Activated T-cell treated with anti-CD3 and anti-CD28 coated beads, Interleukin-2, amount 50 U/mL, for 24 hours (primary cell): ENCODE measurements at regions not wholly inside any gene's neighbourhood (a gene's known extent, or its start where the extent isn't known, plus 50 kb on each side); places are given as distances from the start of the nearest gene placed in this dataset.
A peak's percentile ranks its signal among the peaks of the same experiment; 100 is the strongest.

Experiments used
- DNase-seq: peaks from one replicate; pipeline ENCODE4 v3.0.0-alpha.2; 2020
- H3K27ac Mint-ChIP-seq: 2 replicates; pipeline ENCODE4 v1.8.0; 2020; ENCODE audit warnings: mild to moderate bottlenecking, mixed read lengths
- H3K27me3 Mint-ChIP-seq: 2 replicates; pipeline ENCODE4 v1.8.0; 2020; ENCODE audit warnings: mixed read lengths
- H3K36me3 Mint-ChIP-seq: 2 replicates; pipeline ENCODE4 v1.8.0; 2020; ENCODE audit warnings: low read depth, mixed read lengths
- H3K4me1 Mint-ChIP-seq: 2 replicates; pipeline ENCODE4 v1.8.0; 2020; ENCODE audit warnings: low read depth, mixed read lengths
- H3K4me3 Mint-ChIP-seq: 2 replicates; pipeline ENCODE4 v1.8.0; 2020; ENCODE audit warnings: mild to moderate bottlenecking, moderate library complexity, mixed read lengths
- H3K9me3 Mint-ChIP-seq: 2 replicates; pipeline ENCODE4 v1.8.0; 2020; ENCODE audit warnings: mixed read lengths

- no peaks in the 10 kb centered on the region for H3K27me3 Mint-ChIP-seq
- no peaks in the 10 kb centered on the region for H3K4me1 Mint-ChIP-seq
- no peak for DNase-seq
- H3K27ac Mint-ChIP-seq: no peak overlapping the region
- H3K9me3 Mint-ChIP-seq: peaks cover 20% of the 10 kb centered on the region
- H3K4me3 Mint-ChIP-seq: no peak overlapping the region
- no peaks in the 10 kb centered on the region for H3K36me3 Mint-ChIP-seq
These were observed 1142.4 kb downstream of the SLITRK1 start for GRCh38 chr13:82739881-82740280.

- Mint-ChIP-seq H3K27ac (no peak overlapping the region), H3K27me3 (no peaks in the 10 kb centered on the region), H3K36me3 (no peaks in the 10 kb centered on the region), H3K9me3 (peaks cover 5% of the 10 kb centered on the region), H3K4me3 (no peak overlapping the region), H3K4me1 (no peaks in the 10 kb centered on the region)
- no peak for DNase-seq
These were observed 1152.9 kb downstream of the SLITRK1 start for GRCh38 chr13:82729401-82729800.

- Mint-ChIP-seq H3K4me3 (no peak overlapping the region), H3K27ac (no peak overlapping the region), H3K27me3 (no peaks in the 10 kb centered on the region), H3K9me3 (peaks cover 3% of the 10 kb centered on the region), H3K4me1 (no peaks in the 10 kb centered on the region), H3K36me3 (no peaks in the 10 kb centered on the region)
- DNase-seq: no peak
These were observed 1161.3 kb downstream of the SLITRK1 start for GRCh38 chr13:82720986-82721385.

- Mint-ChIP-seq H3K4me1 (no peaks in the 10 kb centered on the region), H3K27me3 (no peaks in the 10 kb centered on the region), H3K4me3 (no peak overlapping the region), H3K9me3 (peaks cover 3% of the 10 kb centered on the region), H3K36me3 (no peaks in the 10 kb centered on the region), H3K27ac (no peak overlapping the region)
- no peak for DNase-seq
These were observed 1162.3 kb downstream of the SLITRK1 start for GRCh38 chr13:82719987-82720386.

DNA sequence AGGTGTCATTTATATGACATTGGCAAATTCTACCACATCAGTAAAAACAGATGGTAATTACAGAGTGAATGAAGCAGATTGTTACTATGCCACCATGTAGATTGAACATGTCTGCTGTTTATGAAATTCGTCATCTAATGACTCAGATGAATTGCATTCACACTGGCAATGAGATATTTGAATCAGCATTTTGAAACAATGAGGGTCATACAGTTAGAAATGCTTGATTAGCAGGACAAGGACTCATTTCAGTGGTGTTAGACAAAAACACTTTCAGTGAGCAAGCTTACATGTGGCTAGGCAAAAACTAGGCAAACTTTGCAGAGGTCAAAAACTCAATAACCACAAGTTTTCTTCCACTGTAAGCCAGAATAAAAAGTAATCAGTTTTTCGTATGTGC is 1165.0 kb downstream of the SLITRK1 start:
- H3K9me3 Mint-ChIP-seq: peaks cover 3% of the 10 kb centered on the region
- H3K36me3 Mint-ChIP-seq: no peaks in the 10 kb centered on the region
- H3K4me3 Mint-ChIP-seq: no peak overlapping the region
- no peaks in the 10 kb centered on the region for H3K27me3 Mint-ChIP-seq
- H3K27ac Mint-ChIP-seq: no peak overlapping the region
- no peak for DNase-seq
- no peaks in the 10 kb centered on the region for H3K4me1 Mint-ChIP-seq

- Mint-ChIP-seq H3K9me3 (no peaks in the 10 kb centered on the region), H3K4me1 (no peaks in the 10 kb centered on the region), H3K36me3 (no peaks in the 10 kb centered on the region), H3K27ac (no peak overlapping the region), H3K4me3 (no peak overlapping the region), H3K27me3 (no peaks in the 10 kb centered on the region)
- no peak for DNase-seq
These were observed 1168.4 kb downstream of the SLITRK1 start for GRCh38 chr13:82713687-82714405.

DNA sequence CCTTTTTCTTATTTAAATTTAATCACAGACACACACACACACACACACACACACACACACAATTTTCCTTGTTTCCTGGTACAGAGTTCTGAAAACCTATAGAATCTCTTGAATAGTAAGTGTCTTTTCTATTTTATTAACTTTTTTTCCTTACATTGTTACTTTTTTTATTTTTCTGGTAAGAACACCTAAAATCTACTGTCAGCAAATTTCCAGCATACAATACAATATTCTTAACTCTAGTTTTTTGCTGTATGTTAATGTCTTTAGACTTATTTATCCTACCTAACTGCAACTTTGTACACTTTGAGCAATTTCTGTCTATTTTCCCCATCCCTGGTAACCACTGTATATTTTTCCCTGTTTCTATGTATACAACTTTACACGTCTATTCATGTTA is 1179.8 kb downstream of the SLITRK1 start:
- no peaks in the 10 kb centered on the region for H3K27me3 Mint-ChIP-seq
- H3K9me3 Mint-ChIP-seq: no peaks in the 10 kb centered on the region
- no peak overlapping the region for H3K4me3 Mint-ChIP-seq
- no peaks in the 10 kb centered on the region for H3K4me1 Mint-ChIP-seq
- no peak overlapping the region for H3K27ac Mint-ChIP-seq
- DNase-seq: no peak
- no peaks in the 10 kb centered on the region for H3K36me3 Mint-ChIP-seq

DNA sequence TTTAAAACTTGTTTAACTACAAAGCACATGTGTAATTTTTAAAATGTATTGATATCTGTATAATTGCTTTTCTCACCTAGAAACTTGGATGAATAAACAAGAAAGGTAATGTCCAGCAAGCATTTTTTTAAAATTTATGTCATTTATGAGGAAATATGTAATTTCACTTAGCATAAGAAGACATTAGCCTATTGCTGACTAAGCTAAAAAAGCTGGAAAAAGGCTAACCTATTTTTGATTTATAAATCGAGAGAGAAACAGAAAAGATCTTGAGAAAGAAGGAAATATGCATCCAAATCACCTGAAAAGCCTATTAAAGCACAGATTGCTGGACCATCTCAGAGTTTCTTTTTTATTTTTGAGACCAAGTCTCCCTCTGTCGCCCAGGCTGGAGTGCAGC is 1181.3 kb downstream of the SLITRK1 start:
- no peak for DNase-seq
- Mint-ChIP-seq H3K27ac (no peak overlapping the region), H3K27me3 (no peaks in the 10 kb centered on the region), H3K36me3 (no peaks in the 10 kb centered on the region), H3K4me3 (no peak overlapping the region), H3K9me3 (no peaks in the 10 kb centered on the region), H3K4me1 (no peaks in the 10 kb centered on the region)

- Mint-ChIP-seq H3K4me1 (no peaks in the 10 kb centered on the region), H3K27ac (no peak overlapping the region), H3K27me3 (no peaks in the 10 kb centered on the region), H3K4me3 (no peak overlapping the region), H3K9me3 (no peaks in the 10 kb centered on the region), H3K36me3 (no peaks in the 10 kb centered on the region)
- no peak for DNase-seq
These were observed 1183.3 kb downstream of the SLITRK1 start for GRCh38 chr13:82698941-82699340.

GRCh38 chr13:82698383-82698782 is 1183.9 kb downstream of the SLITRK1 start:
- Mint-ChIP-seq H3K4me3 (no peak overlapping the region), H3K4me1 (no peaks in the 10 kb centered on the region), H3K36me3 (no peaks in the 10 kb centered on the region), H3K27me3 (no peaks in the 10 kb centered on the region), H3K9me3 (no peaks in the 10 kb centered on the region), H3K27ac (no peak overlapping the region)
- no peak for DNase-seq

GRCh38 chr13:82693607-82694006 is 1188.7 kb downstream of the SLITRK1 start:
- H3K9me3 Mint-ChIP-seq: no peaks in the 10 kb centered on the region
- H3K27ac Mint-ChIP-seq: no peak overlapping the region
- H3K27me3 Mint-ChIP-seq: no peaks in the 10 kb centered on the region
- no peak overlapping the region for H3K4me3 Mint-ChIP-seq
- H3K4me1 Mint-ChIP-seq: peaks cover 16% of the 10 kb centered on the region
- no peaks in the 10 kb centered on the region for H3K36me3 Mint-ChIP-seq
- no peak for DNase-seq

DNA sequence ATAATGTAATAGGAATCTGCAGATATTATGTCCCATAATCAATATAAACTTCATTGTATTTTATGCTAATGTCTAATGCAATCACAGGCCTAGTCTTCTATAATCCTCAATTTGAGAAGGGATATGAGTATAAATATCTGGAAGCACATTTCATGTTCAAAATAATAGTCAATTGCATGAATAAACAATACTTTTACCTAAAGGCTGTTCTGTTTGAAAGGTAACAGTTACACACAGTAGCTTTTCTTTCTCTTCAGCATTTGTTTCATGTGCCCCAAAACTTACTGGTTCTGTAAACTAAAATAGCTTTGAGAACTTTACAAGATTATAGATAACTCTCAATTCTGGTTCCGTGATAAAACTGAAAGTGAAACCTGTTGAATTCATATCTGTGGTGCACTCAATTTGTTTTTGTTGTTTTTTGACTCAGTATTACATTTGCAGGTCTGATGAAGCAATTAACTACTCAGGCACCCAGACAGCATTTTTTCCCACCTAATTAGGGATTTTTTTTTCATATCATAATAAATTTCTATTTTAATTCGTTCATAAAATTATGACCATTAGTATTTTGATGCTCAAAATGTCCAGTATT is 1193.8 kb downstream of the SLITRK1 start:
- no peaks in the 10 kb centered on the region for H3K9me3 Mint-ChIP-seq
- no peaks in the 10 kb centered on the region for H3K36me3 Mint-ChIP-seq
- DNase-seq: no peak
- H3K4me1 Mint-ChIP-seq: peaks cover 36% of the 10 kb centered on the region
- no peaks in the 10 kb centered on the region for H3K27me3 Mint-ChIP-seq
- peak overlapping the region; percentile 61 for H3K4me3 Mint-ChIP-seq
- H3K27ac Mint-ChIP-seq: peak overlapping the region; percentile 35

DNA sequence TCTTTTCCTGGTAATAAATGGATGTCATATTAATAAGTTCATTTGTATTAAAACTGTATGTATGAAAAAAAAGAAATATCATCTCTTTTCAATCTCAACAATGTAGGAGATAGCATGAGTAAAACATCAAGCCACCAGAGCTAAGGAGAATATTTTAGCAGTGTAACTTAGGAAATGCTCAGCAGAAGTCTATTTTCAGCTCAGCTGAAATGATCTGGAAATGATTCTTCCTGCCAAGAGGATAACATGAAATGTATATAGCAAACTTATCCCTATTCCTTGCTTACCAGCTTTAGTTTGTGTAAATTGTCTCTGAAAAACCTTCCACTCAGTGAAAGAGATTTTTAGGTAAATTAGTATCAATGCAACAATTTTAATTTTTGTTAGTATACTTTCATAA is 1194.4 kb downstream of the SLITRK1 start:
- H3K27me3 Mint-ChIP-seq: no peaks in the 10 kb centered on the region
- no peaks in the 10 kb centered on the region for H3K36me3 Mint-ChIP-seq
- no peaks in the 10 kb centered on the region for H3K9me3 Mint-ChIP-seq
- peaks cover 36% of the 10 kb centered on the region for H3K4me1 Mint-ChIP-seq
- no peak overlapping the region for H3K27ac Mint-ChIP-seq
- no peak for DNase-seq
- peak overlapping the region; percentile 61 for H3K4me3 Mint-ChIP-seq

DNA sequence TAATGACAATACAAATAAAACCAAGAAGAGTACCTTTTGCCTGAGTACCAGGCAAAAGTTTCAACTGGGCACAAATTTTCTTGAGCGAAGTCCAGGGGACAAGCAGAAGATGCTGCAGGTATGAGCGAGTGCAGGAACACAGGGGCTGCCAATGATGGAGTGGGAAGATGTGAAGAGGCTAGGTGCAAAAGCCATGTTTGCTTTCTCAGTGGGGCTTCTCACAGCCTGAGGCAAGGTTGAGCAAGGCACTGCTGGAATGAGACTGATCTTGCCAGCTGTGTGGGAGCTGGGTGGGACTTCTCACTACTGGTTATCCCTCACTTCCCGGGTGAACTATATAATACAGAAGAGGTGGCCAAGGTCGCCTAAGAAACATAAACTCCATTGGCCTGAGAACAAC is 1200.7 kb downstream of the SLITRK1 start:
- Mint-ChIP-seq H3K27ac (no peak overlapping the region), H3K9me3 (peaks cover 3% of the 10 kb centered on the region), H3K4me3 (no peak overlapping the region), H3K4me1 (peaks cover 2% of the 10 kb centered on the region), H3K36me3 (no peaks in the 10 kb centered on the region), H3K27me3 (no peaks in the 10 kb centered on the region)
- DNase-seq: no peak

DNA sequence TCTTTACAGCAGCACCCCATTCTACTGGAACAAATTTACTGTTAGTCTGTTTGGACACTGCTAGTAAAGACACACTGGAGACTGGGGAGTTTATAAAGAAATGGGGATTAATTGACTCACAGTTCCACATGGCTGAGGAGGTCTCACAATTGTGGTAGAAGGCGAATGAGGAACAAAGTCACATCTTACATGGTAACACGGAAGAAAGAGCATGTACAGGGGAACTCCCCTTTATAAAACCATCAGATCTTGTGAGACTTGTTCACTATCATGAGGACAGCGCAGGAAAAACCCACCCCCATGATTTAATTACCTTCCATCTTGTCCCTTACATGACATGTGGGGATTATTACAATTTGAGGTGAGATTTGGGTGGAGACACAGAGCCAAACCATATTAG is 1204.2 kb downstream of the SLITRK1 start:
- Mint-ChIP-seq H3K27me3 (no peaks in the 10 kb centered on the region), H3K4me3 (no peak overlapping the region), H3K36me3 (no peaks in the 10 kb centered on the region), H3K4me1 (no peaks in the 10 kb centered on the region), H3K27ac (no peak overlapping the region), H3K9me3 (peaks cover 3% of the 10 kb centered on the region)
- DNase-seq: no peak
